GM18502 (cell line): ENCODE measurements at regions not wholly inside any gene's neighbourhood (a gene's known extent, or its start where the extent isn't known, plus 50 kb on each side); places are given as distances from the start of the nearest gene placed in this dataset.

Experiments used
- ATAC-seq: cut with Tn5 transposase; IDR thresholded peaks from one replicate; pipeline ENCODE4 v1.9.1; 2021; ENCODE audit warnings: mild to moderate bottlenecking; ENCODE audit not compliant: unreplicated experiment, poor library complexity

DNA sequence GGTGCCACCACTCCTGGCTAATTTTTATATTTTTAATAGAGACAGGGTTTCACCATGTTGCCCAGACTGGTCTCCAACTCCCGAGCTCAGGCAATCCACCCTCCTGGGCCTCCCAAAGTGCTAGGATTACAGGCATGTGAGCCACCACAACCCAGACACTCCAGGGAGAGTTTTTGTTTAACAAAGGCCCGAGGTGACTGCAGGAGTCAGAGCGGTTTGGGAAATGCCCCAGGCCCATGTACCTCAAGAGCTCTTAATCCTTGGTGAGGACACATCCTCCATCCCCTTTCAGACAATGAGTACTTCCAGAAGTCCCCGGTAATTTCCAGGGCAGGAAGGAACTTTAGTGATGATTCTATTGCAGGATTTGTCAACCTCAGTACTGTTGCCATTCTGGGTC is 176.0 kb downstream of the ESRRB start:
- no peak for ATAC-seq

DNA sequence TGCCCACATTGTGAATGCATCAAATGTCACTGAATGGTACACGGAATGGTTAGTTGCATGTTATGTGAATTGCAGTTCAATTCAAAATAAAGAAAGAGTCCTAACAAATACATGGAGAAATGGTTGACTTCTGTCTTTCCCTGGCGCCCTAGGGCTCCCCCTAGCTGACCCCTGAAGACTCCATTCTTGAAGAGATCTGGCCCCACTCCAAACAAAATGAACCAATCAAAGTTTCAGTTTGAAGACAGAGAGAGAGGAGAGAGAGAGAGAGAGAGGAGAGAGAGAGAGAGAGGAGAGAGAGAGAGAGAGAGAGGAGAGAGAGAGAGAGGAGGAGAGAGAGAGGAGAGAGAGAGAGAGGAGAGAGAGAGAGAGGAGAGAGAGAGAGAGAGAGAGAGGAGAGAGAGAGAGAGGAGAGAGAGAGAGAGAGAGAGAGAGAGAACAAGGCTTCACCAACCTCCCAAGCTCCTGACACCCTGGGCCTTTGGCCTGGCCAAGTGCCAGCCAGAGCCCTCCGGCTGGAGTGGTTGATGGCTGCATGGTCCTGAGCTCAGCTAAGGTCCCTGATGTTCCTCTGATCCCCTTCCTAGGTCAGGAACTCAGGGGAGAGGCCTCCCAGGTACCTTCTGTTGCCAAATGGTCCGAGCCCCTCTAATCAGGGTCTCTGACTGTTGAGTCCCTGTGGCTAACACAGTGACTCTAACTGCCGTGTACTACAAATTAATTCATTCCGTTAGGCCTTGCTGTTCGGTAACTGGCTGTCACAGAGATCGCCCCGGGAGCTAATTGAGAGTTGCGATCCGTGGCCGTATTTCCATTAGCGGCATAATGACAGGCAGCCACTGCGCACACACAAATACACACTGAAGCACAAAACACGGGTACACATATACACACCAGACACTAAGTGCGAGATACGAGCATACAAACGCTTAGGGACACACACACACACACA is 188.8 kb downstream of the ESRRB start:
- ATAC-seq: no peak

DNA sequence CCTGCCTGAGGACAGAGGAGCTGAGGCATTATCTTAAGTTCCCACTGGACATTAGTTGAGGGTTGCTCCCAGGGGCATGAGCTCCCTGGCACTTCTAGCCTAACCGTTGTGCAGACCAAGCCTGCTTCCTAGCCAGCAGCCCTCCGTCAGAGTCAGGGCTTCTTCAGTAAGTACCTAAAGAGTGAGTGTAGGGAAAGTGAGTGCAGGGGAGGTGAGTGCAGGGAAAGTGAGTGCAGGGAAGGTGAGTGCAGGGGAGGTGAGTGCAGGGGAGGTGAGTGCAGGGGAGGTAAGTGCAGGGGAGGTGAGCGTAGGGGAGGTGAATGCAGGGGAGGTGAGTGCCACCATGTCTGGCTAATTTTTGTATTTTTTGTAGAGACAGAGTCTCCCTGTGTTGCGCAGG is 190.5 kb downstream of the ESRRB start:
- ATAC-seq: no peak

DNA sequence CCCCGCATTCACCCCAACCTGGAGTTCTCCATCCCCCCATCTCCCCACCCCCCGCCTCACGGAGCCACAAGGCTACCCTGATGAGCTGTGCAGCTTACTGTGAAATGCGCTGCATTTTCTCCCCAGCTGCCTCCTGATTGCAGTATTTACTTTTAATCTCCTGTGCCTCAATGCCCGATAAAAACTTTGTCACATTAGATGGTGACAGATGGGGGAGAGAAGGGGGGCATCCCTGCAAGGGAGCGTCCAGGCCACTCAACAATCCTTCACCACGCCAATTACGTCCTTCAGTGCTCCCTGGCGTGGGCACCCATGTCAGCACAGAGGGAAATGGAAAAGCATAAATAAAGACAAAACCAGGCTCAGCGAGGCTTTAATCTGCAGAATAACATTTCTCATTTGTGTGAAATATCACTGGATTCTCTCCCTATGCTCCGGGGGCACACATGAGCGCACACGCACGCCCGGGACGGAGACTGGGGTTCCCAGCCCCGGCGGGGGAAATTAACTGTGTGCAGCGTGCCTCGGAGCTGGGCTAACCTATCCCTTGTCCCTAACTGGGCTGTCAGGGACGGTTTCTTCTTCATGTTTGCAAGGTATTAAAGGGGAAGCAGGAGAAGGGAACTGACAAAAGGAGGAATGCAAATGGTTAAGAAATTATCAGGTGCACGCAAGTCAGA is 186.7 kb upstream of the VASH1 start:
- ATAC-seq: no peak

DNA sequence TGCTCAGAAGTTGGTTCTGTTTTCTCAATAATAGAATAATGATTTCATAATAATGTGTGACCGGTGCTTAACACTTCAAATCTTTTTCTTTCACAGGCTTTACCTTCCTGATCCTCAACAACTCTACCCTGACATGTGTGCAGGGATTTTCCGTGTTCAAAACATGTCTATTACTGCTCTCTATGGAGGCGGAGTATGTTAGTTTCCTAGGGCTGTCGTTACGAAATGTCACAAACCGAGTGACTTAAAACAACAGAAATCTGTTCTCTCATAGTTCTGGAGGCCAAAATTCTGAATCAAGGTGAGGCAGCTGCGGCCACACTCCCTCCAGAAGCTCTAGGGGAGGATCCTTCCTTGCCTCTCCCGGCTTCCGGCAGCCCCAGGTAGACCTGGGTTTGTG is 186.2 kb upstream of the VASH1 start:
- ATAC-seq: no peak

DNA sequence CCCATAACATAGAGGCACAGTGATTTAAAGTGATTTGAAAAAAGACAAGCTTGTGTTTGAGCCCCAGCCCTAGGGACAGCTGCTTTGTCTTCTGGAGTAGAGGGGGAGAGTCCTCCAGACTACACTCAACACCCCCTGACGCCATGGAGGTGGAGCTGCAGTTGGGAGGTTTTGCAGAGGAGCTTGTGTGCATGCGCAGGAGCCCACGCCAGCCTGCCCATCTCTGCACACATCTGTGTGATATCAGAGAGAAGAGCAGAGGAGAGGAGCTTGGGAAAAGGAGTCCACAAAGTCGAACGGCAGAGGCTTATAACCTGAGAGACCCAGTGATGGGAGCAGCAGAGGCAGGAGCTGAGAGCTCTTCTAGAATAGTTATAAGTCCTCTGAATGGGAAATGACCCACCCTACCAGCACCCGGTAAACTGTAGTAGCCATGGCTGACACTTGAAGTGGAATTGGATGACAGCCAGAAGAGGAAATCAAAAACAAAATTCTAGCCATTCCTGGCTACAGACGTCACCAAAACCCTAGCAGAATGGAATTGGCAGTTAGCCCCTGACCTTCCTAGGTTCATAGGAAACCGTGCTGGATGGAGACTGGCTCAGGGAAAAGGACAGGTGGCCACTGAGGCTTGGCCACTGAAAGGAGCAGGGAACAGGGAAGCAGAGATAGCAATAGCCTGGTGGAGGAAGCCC is 185.1 kb upstream of the VASH1 start:
- no peak for ATAC-seq

DNA sequence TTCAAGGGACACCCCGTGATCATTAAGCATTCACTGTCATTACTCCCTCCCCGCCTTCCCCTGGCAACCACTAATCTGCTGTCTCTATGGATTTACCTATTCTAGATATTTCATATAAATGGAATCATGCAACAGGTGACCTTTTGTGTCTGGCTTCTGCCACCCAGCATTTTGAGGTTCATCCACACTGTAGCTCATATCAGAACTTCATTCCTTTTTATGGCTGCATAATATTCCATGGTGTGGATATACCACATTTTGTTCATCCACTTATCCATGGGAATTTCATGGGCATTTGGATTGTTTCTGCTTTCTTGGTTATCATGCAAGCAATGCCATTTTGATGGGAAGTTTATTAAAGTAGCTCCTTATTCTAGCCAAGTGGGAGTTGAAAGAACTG is 184.2 kb upstream of the VASH1 start:
- no peak for ATAC-seq

DNA sequence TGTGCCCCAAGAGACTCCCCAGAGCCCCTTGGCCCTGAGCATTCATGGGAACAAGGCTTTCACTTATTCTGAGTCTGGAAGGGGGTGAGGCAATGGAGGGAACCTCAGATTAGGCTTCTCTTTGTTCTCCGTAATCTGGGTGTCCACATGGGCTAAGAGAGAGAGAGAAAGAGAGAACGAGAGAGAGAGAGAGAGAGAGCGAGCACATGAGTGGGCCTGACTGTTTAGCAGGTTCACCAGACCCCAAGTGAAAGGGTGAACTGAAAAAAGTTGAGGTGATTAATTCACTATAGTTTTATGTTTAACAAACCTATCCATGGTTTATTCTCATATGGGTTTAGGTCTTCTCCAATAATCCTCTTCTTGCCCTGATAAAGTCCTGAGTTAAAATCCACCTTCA is 183.4 kb upstream of the VASH1 start:
- no peak for ATAC-seq

DNA sequence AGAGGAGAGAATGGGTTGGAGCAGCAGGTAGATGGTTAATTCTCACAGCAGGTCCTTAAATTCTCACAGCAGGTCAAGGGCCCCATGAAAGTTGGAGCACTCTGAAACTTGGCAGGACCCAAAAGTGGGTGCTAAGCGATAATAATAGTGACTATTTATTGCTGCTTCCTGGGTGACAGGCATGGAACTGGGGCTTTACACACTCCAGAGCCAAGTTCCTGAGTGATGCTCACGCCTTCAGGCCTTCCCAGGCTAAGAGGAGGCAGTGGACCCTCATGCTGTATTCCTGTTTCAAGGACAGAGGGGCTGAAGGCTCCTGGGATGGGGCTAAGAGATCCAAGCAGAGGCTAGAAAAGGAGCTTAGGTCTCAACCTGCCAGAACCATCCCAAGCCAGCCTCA is 180.9 kb upstream of the VASH1 start:
- ATAC-seq: no peak

DNA sequence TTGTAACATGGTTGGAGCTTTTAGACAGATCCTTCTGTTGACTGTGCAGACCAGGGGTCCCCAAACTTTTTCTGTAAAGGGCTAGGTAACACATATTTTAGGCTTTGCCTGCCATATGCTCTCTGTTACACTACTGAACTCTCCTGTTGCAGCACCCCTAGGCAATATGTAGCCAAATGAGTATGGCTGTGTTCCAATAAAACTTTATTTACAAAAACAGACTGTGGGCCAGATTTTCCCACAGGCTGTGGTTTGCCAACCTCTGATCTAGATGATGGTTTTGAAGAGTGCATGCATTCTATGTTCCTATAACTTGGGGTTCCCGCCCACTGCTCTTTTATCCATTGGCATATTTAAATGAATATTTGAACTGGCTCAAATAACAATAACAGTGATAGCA is 180.3 kb upstream of the VASH1 start:
- no peak for ATAC-seq

DNA sequence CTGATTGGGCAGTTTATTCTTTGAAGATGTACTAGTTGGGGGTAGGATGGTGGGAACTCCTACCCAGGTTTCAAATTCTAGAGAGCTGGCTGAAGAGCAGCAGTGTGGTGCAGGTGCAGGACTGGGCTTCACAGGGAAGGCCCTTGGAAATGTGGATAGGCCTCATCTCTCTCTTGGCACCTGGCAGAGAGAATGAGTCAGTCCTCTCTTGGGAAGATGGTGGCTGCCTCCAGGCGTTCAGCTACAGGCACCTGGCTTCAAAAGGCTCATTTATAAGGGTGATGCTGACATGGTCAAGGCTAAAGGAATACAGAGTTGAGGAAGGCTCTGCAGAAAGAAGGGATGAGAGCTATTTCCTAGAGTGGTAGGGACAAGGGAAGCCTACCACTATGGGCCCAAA is 179.7 kb upstream of the VASH1 start:
- ATAC-seq: no peak

DNA sequence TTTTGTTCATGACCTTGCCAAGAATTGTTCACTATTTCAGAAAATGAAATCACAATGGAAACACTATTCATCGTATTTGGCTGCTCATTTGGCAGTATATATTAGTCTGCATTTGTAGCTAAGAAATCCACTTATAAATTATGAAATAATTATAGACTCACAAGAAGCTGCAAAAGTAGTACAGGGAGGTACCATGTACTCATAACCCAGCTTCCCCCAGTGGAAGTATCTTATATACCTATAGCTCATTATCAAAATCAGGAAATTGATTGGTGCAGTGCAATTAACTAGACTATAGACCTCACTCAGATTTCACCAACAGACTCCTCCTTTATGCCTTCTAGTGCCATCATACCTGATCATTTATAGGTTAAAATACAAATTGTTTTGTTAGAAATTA is 178.8 kb upstream of the VASH1 start:
- ATAC-seq: no peak

DNA sequence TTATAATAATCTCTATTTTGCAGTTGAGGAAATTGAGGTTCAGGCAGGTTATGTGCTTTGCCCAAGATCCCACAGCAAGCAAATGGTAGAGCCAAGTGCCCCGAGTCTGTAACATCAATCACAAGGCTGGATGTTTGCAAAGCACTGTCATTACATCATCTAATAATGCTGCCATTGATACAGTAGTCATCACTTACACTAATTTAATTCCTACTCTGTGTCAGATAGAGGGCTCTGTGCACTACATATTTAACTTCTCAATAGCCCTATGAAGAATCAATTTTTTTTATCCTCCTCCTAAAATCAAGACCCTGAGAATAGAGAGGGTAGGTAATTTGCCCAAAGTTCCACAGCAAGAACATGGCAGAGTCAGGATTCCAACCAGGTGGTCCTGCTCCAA is 178.1 kb upstream of the VASH1 start:
- no peak for ATAC-seq

DNA sequence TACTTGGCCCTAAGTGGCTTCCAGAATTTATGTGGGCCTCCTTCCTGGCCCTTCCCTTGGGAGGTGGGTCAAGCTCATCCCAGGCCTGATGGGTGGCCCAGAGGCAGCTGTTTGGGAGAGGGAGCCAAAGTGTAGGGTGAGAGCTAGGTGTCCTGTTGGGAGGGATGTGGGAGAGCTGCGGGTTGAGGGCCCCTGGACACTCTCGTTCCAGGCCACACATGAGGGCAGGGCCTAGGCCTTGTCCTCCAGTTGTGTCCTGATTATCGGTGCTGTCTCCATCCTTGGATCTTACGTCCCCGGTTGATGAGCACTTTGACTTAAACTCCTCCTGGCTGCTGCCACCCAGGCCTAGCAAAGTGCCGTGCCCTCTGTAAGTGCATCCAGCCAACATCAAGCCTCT is 177.5 kb upstream of the VASH1 start:
- no peak for ATAC-seq

DNA sequence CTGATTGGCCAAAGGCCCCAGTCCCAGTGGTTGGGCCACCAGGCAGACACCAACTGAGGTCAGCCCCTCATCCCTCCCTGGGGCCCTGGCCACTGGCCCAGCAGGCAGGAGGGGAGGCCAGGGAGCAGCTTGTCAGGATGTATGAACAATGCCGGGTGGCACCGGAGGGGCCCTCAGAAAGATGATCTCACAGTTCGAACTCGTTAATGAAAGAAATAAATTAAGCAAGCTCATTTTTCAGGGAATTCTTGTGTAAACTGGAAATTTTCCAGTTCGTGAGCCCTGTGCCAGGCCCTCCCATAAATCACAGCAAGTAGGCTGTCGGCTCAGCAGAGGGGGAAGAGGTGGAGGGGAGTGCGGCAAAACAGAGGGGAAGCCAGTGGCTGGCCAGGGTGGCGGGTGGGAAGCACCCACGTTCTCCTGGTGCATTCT is 177.0 kb upstream of the VASH1 start:
- ATAC-seq: no peak

DNA sequence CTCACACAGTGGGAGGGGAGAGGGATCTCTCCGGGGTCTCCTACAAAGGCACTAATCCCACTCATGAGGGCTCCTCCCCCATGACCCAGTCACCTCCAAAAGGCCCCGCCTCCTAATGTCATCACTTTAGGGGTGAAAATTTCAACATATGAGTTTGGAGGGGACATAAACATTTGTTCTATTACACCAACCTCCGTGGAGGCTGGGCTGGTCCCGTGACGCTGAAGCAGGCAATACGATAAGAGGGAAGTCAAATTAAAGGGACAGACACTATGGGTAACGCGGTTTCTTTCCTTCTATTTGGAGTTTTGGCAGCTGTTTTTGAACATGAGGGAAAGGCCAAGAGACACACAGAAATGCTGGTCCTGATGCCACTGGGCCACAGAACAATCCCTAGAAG is 175.7 kb upstream of the VASH1 start:
- ATAC-seq: no peak

DNA sequence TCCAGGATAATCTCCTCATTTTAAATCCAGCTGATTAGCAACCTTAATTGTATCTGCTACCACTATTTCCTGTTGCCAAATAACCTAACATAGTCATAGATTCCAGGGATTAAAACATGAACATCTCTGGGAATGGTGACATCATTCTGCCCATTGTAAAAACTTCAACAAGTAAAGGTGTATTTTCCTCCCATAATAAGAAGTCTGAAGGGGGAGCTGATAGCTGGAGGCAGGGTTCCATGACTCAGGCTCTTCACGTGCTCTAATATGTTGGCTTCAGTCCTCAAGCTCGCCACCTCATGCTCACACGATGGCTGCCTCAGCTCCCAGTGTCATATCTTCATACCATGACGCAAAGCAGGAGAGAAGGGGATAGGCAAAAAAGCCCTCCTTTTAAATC is 172.0 kb upstream of the VASH1 start:
- no peak for ATAC-seq

DNA sequence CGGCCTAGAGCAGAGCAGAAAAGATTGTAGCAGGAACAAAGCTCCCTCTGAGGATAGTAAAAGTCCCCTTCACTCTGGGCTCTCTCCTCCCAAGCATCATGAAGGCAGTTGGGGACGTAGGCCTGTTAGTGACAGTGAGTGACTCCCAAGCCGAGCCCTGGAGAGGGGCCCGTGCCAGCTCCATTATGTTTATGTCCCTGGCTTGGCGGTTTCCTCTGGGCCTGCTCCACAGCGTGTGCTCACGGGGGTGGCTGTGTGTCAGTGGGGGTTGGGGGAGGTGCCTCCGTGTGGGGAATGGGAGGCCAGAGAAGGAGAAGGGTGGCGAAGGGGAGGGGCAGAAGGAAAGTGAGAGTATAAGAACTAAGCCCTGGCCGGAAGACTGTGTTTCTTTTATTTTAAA is 170.0 kb upstream of the VASH1 start:
- ATAC-seq: no peak

DNA sequence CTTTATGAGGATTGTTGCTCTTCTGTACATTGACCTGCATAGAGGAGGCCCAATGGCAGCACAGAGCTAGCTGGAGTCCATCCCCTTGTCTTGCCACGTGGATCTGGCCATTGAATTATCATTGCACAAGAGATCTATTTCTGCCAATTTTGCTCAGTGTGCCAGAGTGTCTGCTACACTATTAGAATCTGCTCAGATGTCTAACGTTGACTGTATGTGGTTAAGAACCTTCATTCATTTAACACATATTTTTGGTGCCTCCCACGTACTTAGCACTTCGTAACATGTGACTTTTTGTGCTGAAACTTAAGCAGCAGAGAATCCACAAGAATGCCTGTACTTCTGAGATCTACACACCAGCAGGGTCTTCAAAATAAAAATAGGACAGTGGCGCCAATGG is 166.0 kb upstream of the VASH1 start:
- ATAC-seq: no peak

DNA sequence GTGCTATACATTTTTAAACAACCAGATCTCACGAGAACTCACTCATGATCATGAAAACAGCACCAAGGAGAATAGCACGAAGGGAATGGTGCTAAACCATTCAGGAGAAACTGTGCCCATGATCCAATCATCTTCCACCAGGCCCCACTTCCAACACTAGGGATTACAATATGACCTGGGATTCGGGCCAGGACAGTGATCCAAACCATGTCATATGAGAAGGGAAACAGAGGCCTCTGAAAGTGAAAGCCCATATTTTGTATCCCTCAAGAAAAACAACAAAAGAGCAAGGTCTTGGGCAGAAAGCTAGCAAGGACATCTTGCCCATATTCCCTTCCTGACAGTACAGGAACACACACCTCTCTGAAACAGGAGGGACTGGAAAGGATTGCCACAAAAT is 163.9 kb upstream of the VASH1 start:
- no peak for ATAC-seq

DNA sequence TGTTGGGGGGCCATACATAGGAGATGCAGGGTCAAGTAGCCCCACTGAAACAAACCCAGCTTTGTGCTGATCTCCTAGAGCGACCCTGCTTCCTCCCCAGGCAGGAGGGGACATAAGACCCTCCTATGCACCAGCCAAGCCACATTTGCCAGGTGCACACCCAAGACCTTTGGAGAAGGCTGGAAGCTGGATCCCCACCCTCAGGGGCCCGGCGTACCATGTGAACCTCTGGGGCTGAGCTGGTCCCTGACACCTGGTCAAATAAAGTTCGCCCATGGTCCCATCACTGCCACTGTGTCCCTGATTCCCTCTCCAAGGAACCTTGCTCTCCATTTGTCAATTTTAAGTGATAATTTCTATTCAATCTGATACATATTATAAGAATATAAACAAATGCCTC is 162.1 kb upstream of the VASH1 start:
- no peak for ATAC-seq
